CD4-positive, CD25-positive, alpha-beta regulatory T cell (primary cell): ENCODE measurements at regions not wholly inside any gene's neighbourhood (a gene's known extent, or its start where the extent isn't known, plus 50 kb on each side); places are given as distances from the start of the nearest gene placed in this dataset.

Source experiments
- ATAC-seq, 2 donors: fragments of 150-1000 bp; cut with Tn5 transposase; one replicate each; pipeline ENCODE4 v1.10.0; 2021; ENCODE audit warnings: low read depth in 2 of 2, moderate number of reproducible peaks in 2 of 2, moderate library complexity in 1 of 2
- DNase-seq, 3 donors: peaks; one replicate each; pipeline versions ENCODE4 v3.0.0 to v3.0.0-alpha.2; 2012 to 2022; ENCODE audit warnings: mixed read lengths in 1 of 3
- H3K27ac ChIP-seq: one replicate; pipeline ENCODE4 v1.7.0; 2013; ENCODE audit warnings: mild to moderate bottlenecking, low read length; ENCODE audit not compliant: insufficient read depth, poor library complexity, severe bottlenecking
- H3K27me3 ChIP-seq: one replicate; pipeline ENCODE4 v1.7.0; 2013; ENCODE audit warnings: low read length; ENCODE audit not compliant: control insufficient read depth, insufficient read depth
- H3K36me3 ChIP-seq: one replicate; pipeline ENCODE4 v1.7.0; 2013; ENCODE audit warnings: mild to moderate bottlenecking, low read length, moderate library complexity; ENCODE audit not compliant: control insufficient read depth, insufficient read depth
- H3K4me1 ChIP-seq: 2 replicates; pipeline ENCODE4 v1.7.0; 2013; ENCODE audit warnings: mild to moderate bottlenecking, low read length; ENCODE audit not compliant: insufficient read depth, control insufficient read depth, poor library complexity, severe bottlenecking
- H3K4me3 ChIP-seq: one replicate; pipeline ENCODE4 v1.7.0; 2013; ENCODE audit warnings: low read depth, mild to moderate bottlenecking, low read length, moderate library complexity
- H3K9me3 ChIP-seq, 2 experiments: 1 replicate in 1 of 2; 2 replicates in 1 of 2; pipeline ENCODE4 v1.7.0; 2013; ENCODE audit warnings: low read length in 2 of 2, mild to moderate bottlenecking in 1 of 2, moderate library complexity in 1 of 2; ENCODE audit not compliant: control insufficient read depth in 2 of 2
- H3K27ac Mint-ChIP-seq, 3 donors: one replicate each; pipeline ENCODE4 v1.8.0; 2020 to 2022; ENCODE audit warnings: mild to moderate bottlenecking in 3 of 3, mixed read lengths in 3 of 3, moderate library complexity in 2 of 3
- H3K27me3 Mint-ChIP-seq: one replicate; pipeline ENCODE4 v1.8.0; 2022; ENCODE audit warnings: mild to moderate bottlenecking, mixed read lengths
- H3K36me3 Mint-ChIP-seq: one replicate; pipeline ENCODE4 v1.8.0; 2020; ENCODE audit warnings: mixed read lengths
- H3K4me1 Mint-ChIP-seq, 4 donors: one replicate each; pipeline ENCODE4 v1.8.0; 2020 to 2022; ENCODE audit warnings: mixed read lengths in 4 of 4, mild to moderate bottlenecking in 1 of 4
- H3K4me3 Mint-ChIP-seq, 4 donors: one replicate each; pipeline ENCODE4 v1.8.0; 2020 to 2022; ENCODE audit warnings: mild to moderate bottlenecking in 4 of 4, mixed read lengths in 4 of 4, moderate library complexity in 3 of 4
- H3K9me3 Mint-ChIP-seq, 7 donors: one replicate each; pipeline ENCODE4 v1.8.0; 2020 to 2022; ENCODE audit warnings: mixed read lengths in 7 of 7, mild to moderate bottlenecking in 3 of 7, moderate library complexity in 2 of 7

- Mint-ChIP-seq H3K27ac (no peak overlapping the region), H3K4me1 (no peaks in the 10 kb centered on the region), H3K27me3 (peaks cover 5% of the 10 kb centered on the region), H3K9me3 (no peaks in the 10 kb centered on the region), H3K4me3 (no peak overlapping the region), H3K36me3 (no peaks in the 10 kb centered on the region)
- peaks cover 2% of the 10 kb centered on the region for H3K27me3 ChIP-seq
- DNase-seq (no peak), ATAC-seq (no peak)
- no peak overlapping the region for H3K4me3 ChIP-seq
- H3K9me3 ChIP-seq: no peaks in the 10 kb centered on the region
- no peak overlapping the region for H3K27ac ChIP-seq
- no peaks in the 10 kb centered on the region for H3K36me3 ChIP-seq
- H3K4me1 ChIP-seq: no peaks in the 10 kb centered on the region
Measured at GRCh38 chr21:35458405-35458804, 409.3 kb upstream of the RUNX1 start.

- Histone ChIP-seq H3K27me3 (peaks cover 2% of the 10 kb centered on the region), H3K4me1 (no peaks in the 10 kb centered on the region), H3K27ac (no peak overlapping the region), H3K9me3 (no peaks in the 10 kb centered on the region), H3K4me3 (no peak overlapping the region), H3K36me3 (no peaks in the 10 kb centered on the region)
- peak in 1 of 3 donors; percentile 30 for DNase-seq
- ATAC-seq: no peak
- peaks cover 0 to 1% (median 0%) of the 10 kb centered on the region in 7 donors for H3K9me3 Mint-ChIP-seq
- no peak overlapping the region for H3K4me3 Mint-ChIP-seq
- peaks cover 11% of the 10 kb centered on the region for H3K27me3 Mint-ChIP-seq
- H3K27ac Mint-ChIP-seq: no peak overlapping the region
- no peaks in the 10 kb centered on the region for H3K4me1 Mint-ChIP-seq
- no peaks in the 10 kb centered on the region for H3K36me3 Mint-ChIP-seq
Measured at GRCh38 chr21:35457097-35457804, 408.1 kb upstream of the RUNX1 start.

- Histone ChIP-seq H3K36me3 (no peaks in the 10 kb centered on the region), H3K27me3 (peaks cover 4% of the 10 kb centered on the region), H3K4me1 (no peaks in the 10 kb centered on the region), H3K27ac (no peak overlapping the region), H3K9me3 (no peaks in the 10 kb centered on the region), H3K4me3 (no peak overlapping the region)
- Mint-ChIP-seq H3K4me3 (no peak overlapping the region), H3K4me1 (peaks cover 0 to 4% (median 0%) of the 10 kb centered on the region in 4 donors), H3K36me3 (no peaks in the 10 kb centered on the region), H3K9me3 (peaks cover 0 to 9% (median 7%) of the 10 kb centered on the region in 7 donors), H3K27me3 (peaks cover 6% of the 10 kb centered on the region), H3K27ac (peak overlapping the region in 1 of 3 donors; percentile 76)
- DNase-seq (no peak), ATAC-seq (no peak)
Measured at GRCh38 chr21:35451276-35451675, 402.2 kb upstream of the RUNX1 start.

GRCh38 chr21:35450830-35451229 lies 401.7 kb upstream of the RUNX1 start:
- peaks cover 0 to 9% (median 7%) of the 10 kb centered on the region in 7 donors for H3K9me3 Mint-ChIP-seq
- Histone ChIP-seq H3K9me3 (no peaks in the 10 kb centered on the region), H3K36me3 (no peaks in the 10 kb centered on the region), H3K27me3 (peaks cover 4% of the 10 kb centered on the region), H3K4me1 (no peaks in the 10 kb centered on the region), H3K4me3 (no peak overlapping the region), H3K27ac (no peak overlapping the region)
- H3K4me1 Mint-ChIP-seq: peaks cover 0 to 4% (median 0%) of the 10 kb centered on the region in 4 donors
- H3K36me3 Mint-ChIP-seq: no peaks in the 10 kb centered on the region
- peaks cover 6% of the 10 kb centered on the region for H3K27me3 Mint-ChIP-seq
- no peak for DNase-seq
- no peak overlapping the region for H3K4me3 Mint-ChIP-seq
- no peak overlapping the region for H3K27ac Mint-ChIP-seq
- ATAC-seq: no peak

- peaks cover 6% of the 10 kb centered on the region for H3K27me3 Mint-ChIP-seq
- no peak overlapping the region for H3K27ac ChIP-seq
- ATAC-seq (no peak), DNase-seq (no peak)
- peaks cover 0 to 4% (median 0%) of the 10 kb centered on the region in 4 donors for H3K4me1 Mint-ChIP-seq
- H3K27me3 ChIP-seq: peaks cover 4% of the 10 kb centered on the region
- no peak overlapping the region for H3K4me3 ChIP-seq
- no peaks in the 10 kb centered on the region for H3K4me1 ChIP-seq
- H3K36me3 ChIP-seq: no peaks in the 10 kb centered on the region
- no peak overlapping the region for H3K27ac Mint-ChIP-seq
- no peaks in the 10 kb centered on the region for H3K9me3 ChIP-seq
- no peak overlapping the region for H3K4me3 Mint-ChIP-seq
- peaks cover 0 to 9% (median 7%) of the 10 kb centered on the region in 7 donors for H3K9me3 Mint-ChIP-seq
- no peaks in the 10 kb centered on the region for H3K36me3 Mint-ChIP-seq
Measured at GRCh38 chr21:35449846-35450245, 400.7 kb upstream of the RUNX1 start.

GRCh38 chr21:35448876-35449599 lies 399.9 kb upstream of the RUNX1 start:
- Mint-ChIP-seq H3K4me3 (no peak overlapping the region), H3K27me3 (peaks cover 6% of the 10 kb centered on the region), H3K9me3 (peaks cover under 1 to 9% (median 7%) of the 10 kb centered on the region in 7 donors), H3K27ac (no peak overlapping the region), H3K4me1 (peaks cover 0 to 4% (median 0%) of the 10 kb centered on the region in 4 donors), H3K36me3 (no peaks in the 10 kb centered on the region)
- Histone ChIP-seq H3K27me3 (peaks cover 3% of the 10 kb centered on the region), H3K4me3 (no peak overlapping the region), H3K4me1 (no peaks in the 10 kb centered on the region), H3K9me3 (no peaks in the 10 kb centered on the region), H3K27ac (no peak overlapping the region), H3K36me3 (no peaks in the 10 kb centered on the region)
- ATAC-seq (no peak), DNase-seq (no peak)

- Mint-ChIP-seq H3K36me3 (no peaks in the 10 kb centered on the region), H3K9me3 (peaks cover 0 to 5% (median 0%) of the 10 kb centered on the region in 7 donors), H3K27me3 (peaks cover 4% of the 10 kb centered on the region), H3K4me3 (no peak overlapping the region), H3K27ac (no peak overlapping the region), H3K4me1 (peaks cover 0 to 5% (median 2%) of the 10 kb centered on the region in 4 donors)
- ATAC-seq (no peak), DNase-seq (no peak)
- no peak overlapping the region for H3K4me3 ChIP-seq
- H3K9me3 ChIP-seq: no peaks in the 10 kb centered on the region
- H3K4me1 ChIP-seq: no peaks in the 10 kb centered on the region
- no peaks in the 10 kb centered on the region for H3K36me3 ChIP-seq
- no peak overlapping the region for H3K27ac ChIP-seq
- H3K27me3 ChIP-seq: peaks cover 11% of the 10 kb centered on the region
Measured at GRCh38 chr21:35444391-35444790, 395.3 kb upstream of the RUNX1 start.
